Activated CD4-positive, alpha-beta T cell treated with anti-CD3 and anti-CD28 coated beads, Interleukin-2, amount 10 ng/mL, durations not matched to agents 24 days and 14 days (primary cell): ENCODE measurements at regions not wholly inside any gene's neighbourhood (a gene's known extent, or its start where the extent isn't known, plus 50 kb on each side); places are given as distances from the start of the nearest gene placed in this dataset.
"Not testable (repeated sequence)": the region's sequence is repeated elsewhere in the genome, so short reads cannot be mapped to it uniquely, and the experiment has no call there.

Experiments used
- DNase-seq: peaks from one replicate; pipeline ENCODE4 v3.0.0; 2022
- H3K27ac Mint-ChIP-seq: one replicate; pipeline ENCODE4 v1.8.0; 2022; ENCODE audit warnings: mild to moderate bottlenecking, mixed read lengths
- H3K27me3 Mint-ChIP-seq: one replicate; pipeline ENCODE4 v1.8.0; 2022; ENCODE audit warnings: mixed read lengths
- H3K36me3 Mint-ChIP-seq: one replicate; pipeline ENCODE4 v1.8.0; 2022; ENCODE audit warnings: low read depth, mild to moderate bottlenecking, mixed read lengths
- H3K4me1 Mint-ChIP-seq: one replicate; pipeline ENCODE4 v1.8.0; 2021; ENCODE audit warnings: mixed read lengths
- H3K4me3 Mint-ChIP-seq: one replicate; pipeline ENCODE4 v1.8.0; 2022; ENCODE audit warnings: mild to moderate bottlenecking, moderate library complexity, mixed read lengths
- H3K9me3 Mint-ChIP-seq: one replicate; pipeline ENCODE4 v1.8.0; 2021; ENCODE audit warnings: mixed read lengths
- intact Hi-C: fragments of 100-400 bp; cut with micrococcal nuclease; formaldehyde crosslinking; loops from one replicate; pipeline ENCODE4 v1.15.1; 2023

DNA sequence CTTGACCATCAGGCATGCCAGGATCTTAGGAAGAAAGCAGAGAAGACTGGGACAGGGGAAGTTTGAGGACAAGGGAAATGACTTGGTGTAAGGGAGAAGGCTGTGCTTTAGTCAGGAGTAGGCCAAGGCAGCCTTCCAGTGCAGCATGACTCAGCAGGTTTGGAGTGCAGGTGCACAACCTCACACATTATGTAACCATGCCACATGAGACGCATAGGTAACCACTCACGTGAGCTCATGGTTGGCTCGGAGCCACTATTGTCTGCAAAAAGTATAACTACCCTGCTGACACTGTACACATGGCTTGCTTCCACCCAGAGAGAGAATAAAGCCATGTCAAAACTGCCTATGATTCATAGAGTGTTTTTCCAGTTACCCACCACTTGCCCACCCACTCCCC is 715.9 kb downstream of the SMARCA1 start:
- H3K9me3 Mint-ChIP-seq, result peaks cover 3% of the 10 kb centered on the region
- no peak overlapping the region for H3K4me3 Mint-ChIP-seq
- H3K4me1 Mint-ChIP-seq, result no peaks in the 10 kb centered on the region
- H3K27ac Mint-ChIP-seq, result no peak overlapping the region
- no peaks in the 10 kb centered on the region for H3K27me3 Mint-ChIP-seq
- intact Hi-C loops, result no loop called here
- no peaks in the 10 kb centered on the region for H3K36me3 Mint-ChIP-seq
- DNase-seq, result no peak

DNA sequence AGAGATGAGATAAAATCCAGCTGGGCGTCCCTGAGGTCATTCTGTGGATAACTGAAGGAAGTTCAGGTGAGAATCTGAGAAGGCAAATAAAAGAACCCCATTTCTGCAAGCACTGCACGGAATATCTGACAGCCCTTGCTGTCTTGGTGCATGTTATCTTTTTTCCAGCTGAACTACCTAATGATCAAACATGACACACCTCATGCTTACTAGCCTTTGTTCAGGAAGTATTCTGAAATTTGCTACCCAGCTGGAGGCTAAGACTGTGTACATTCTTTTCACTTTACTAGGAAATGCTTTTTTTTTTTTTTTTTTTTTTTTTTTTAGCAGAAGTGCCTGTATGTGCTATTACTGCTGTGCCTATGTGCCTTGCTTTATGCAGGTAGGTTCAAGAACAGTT is 718.1 kb downstream of the SMARCA1 start:
- Mint-ChIP-seq H3K27ac (no peak overlapping the region), H3K9me3 (peaks cover 3% of the 10 kb centered on the region), H3K36me3 (no peaks in the 10 kb centered on the region), H3K27me3 (no peaks in the 10 kb centered on the region), H3K4me1 (no peaks in the 10 kb centered on the region), H3K4me3 (no peak overlapping the region)
- no peak for DNase-seq
- intact Hi-C loops, result no loop called here

DNA sequence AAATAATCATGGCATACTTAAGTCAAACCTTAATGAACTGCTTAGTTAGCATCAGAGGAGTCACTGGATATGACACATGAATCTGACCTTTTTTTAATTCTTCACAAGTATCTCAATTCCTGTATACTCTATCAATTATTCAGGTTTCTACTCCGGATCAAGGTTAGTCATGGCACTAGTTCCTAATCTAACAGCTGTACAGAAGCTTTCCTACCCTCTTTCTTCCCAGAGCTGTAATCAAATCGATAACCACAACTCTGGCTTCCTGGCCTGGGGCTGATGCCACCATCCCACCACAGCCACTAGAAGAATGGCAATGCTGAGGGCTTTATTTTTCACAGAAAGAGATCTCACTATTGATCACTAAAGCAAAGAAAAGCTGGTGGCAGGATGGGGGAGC is 718.5 kb downstream of the SMARCA1 start:
- intact Hi-C loops, result no loop called here
- H3K27ac Mint-ChIP-seq, result no peak overlapping the region
- no peak overlapping the region for H3K4me3 Mint-ChIP-seq
- no peak for DNase-seq
- H3K9me3 Mint-ChIP-seq, result peaks cover 3% of the 10 kb centered on the region
- H3K4me1 Mint-ChIP-seq, result no peaks in the 10 kb centered on the region
- H3K36me3 Mint-ChIP-seq, result no peaks in the 10 kb centered on the region
- H3K27me3 Mint-ChIP-seq, result no peaks in the 10 kb centered on the region

DNA sequence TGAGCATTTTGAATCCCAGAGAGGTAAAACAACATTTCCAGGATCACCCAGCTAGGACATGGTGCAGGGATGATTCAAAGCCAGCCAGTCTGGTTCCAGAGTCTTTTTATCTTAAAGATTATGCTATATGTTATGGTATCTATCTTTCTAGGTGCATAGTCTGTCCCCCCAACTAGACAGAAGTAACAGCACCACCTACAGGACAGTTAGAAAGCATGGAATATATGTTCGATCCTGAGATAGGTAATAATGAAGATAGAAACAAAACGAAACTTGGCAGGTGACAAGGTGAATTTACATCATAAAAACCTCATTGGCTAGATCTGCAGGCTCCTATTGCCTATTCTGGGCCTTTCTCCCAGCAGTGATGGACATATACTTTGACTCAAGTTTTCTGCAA is 723.2 kb downstream of the SMARCA1 start:
- intact Hi-C loops, result no loop called here
- H3K4me1 Mint-ChIP-seq, result no peaks in the 10 kb centered on the region
- no peaks in the 10 kb centered on the region for H3K9me3 Mint-ChIP-seq
- DNase-seq, result no peak
- no peak overlapping the region for H3K27ac Mint-ChIP-seq
- no peaks in the 10 kb centered on the region for H3K36me3 Mint-ChIP-seq
- H3K4me3 Mint-ChIP-seq, result no peak overlapping the region
- no peaks in the 10 kb centered on the region for H3K27me3 Mint-ChIP-seq

GRCh38 chrX:128783139-128783538 is 730.9 kb upstream of the ACTRT1 start:
- H3K4me1 Mint-ChIP-seq, H3K27ac Mint-ChIP-seq, H3K36me3 Mint-ChIP-seq, intact Hi-C loops, H3K9me3 Mint-ChIP-seq, H3K27me3 Mint-ChIP-seq: not testable (repeated sequence)
- peak; percentile 53 for DNase-seq
- H3K4me3 Mint-ChIP-seq, result peak overlapping the region; percentile 33

GRCh38 chrX:128781506-128781905 is 729.3 kb upstream of the ACTRT1 start:
- intact Hi-C loops, result no loop called here
- peak; percentile 69 for DNase-seq

DNA sequence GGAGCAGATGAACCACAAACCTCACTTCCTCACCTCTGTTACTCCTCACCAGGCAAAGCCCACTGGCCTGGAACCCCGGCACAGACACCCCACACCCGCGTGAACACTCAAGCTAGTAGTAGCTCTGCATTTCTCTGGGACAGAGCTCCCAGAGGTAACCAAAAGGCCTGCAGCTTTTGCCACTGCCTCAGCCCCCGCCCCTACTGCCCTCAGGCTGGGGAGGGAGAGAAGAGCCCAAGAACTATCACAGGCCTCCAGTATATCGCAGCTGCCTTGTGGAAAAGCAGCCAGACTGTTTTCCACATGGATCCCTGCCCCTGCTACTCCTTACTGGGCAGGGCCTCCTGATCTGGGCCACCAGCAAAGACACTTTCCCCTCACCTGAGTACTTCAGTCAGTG is 728.7 kb upstream of the ACTRT1 start:
- intact Hi-C loops, result no loop called here
- H3K36me3 Mint-ChIP-seq, result no peaks in the 10 kb centered on the region
- no peak for DNase-seq
- H3K4me3 Mint-ChIP-seq, result no peak overlapping the region
- H3K9me3 Mint-ChIP-seq, result no peaks in the 10 kb centered on the region
- peaks cover 7% of the 10 kb centered on the region for H3K4me1 Mint-ChIP-seq
- H3K27me3 Mint-ChIP-seq, result no peaks in the 10 kb centered on the region
- no peak overlapping the region for H3K27ac Mint-ChIP-seq

More at GRCh38 chrX:128781506-128781905, 729.3 kb upstream of the ACTRT1 start:
- Mint-ChIP-seq H3K4me3 (no peak overlapping the region), H3K27ac (no peak overlapping the region), H3K9me3 (no peaks in the 10 kb centered on the region), H3K4me1 (peaks cover 7% of the 10 kb centered on the region), H3K27me3 (no peaks in the 10 kb centered on the region), H3K36me3 (no peaks in the 10 kb centered on the region)

GRCh38 chrX:128769495-128769894 is 717.3 kb upstream of the ACTRT1 start:
- no peaks in the 10 kb centered on the region for H3K27me3 Mint-ChIP-seq
- H3K4me1 Mint-ChIP-seq, result no peaks in the 10 kb centered on the region
- H3K9me3 Mint-ChIP-seq, result peaks cover 4% of the 10 kb centered on the region

GRCh38 chrX:128759745-128760144 is 707.5 kb upstream of the ACTRT1 start:
- no peak overlapping the region for H3K27ac Mint-ChIP-seq
- no peaks in the 10 kb centered on the region for H3K27me3 Mint-ChIP-seq
- no peaks in the 10 kb centered on the region for H3K36me3 Mint-ChIP-seq
- H3K9me3 Mint-ChIP-seq, result peaks cover 3% of the 10 kb centered on the region
- no peak for DNase-seq
- no peak overlapping the region for H3K4me3 Mint-ChIP-seq
- no peaks in the 10 kb centered on the region for H3K4me1 Mint-ChIP-seq
- intact Hi-C loops, result no loop called here

More at GRCh38 chrX:128769495-128769894, 717.3 kb upstream of the ACTRT1 start:
- H3K4me3 Mint-ChIP-seq, result no peak overlapping the region
- no peaks in the 10 kb centered on the region for H3K36me3 Mint-ChIP-seq
- no peak overlapping the region for H3K27ac Mint-ChIP-seq
- DNase-seq, result no peak
- intact Hi-C loops, result no loop called here

- no peak overlapping the region for H3K27ac Mint-ChIP-seq
- no peak for DNase-seq
- H3K4me3 Mint-ChIP-seq, result no peak overlapping the region
- no peaks in the 10 kb centered on the region for H3K36me3 Mint-ChIP-seq
- no peaks in the 10 kb centered on the region for H3K4me1 Mint-ChIP-seq
- no peaks in the 10 kb centered on the region for H3K9me3 Mint-ChIP-seq
- intact Hi-C loops, result no loop called here
- no peaks in the 10 kb centered on the region for H3K27me3 Mint-ChIP-seq
Measured at GRCh38 chrX:128759177-128759576, 707.0 kb upstream of the ACTRT1 start.

- DNase-seq, result no peak
- H3K9me3 Mint-ChIP-seq, result no peaks in the 10 kb centered on the region
- intact Hi-C loops, result no loop called here
- no peaks in the 10 kb centered on the region for H3K36me3 Mint-ChIP-seq
- H3K4me3 Mint-ChIP-seq, result no peak overlapping the region
- H3K27ac Mint-ChIP-seq, result no peak overlapping the region
- no peaks in the 10 kb centered on the region for H3K27me3 Mint-ChIP-seq
- no peaks in the 10 kb centered on the region for H3K4me1 Mint-ChIP-seq
Measured at GRCh38 chrX:128754130-128754529, 701.9 kb upstream of the ACTRT1 start.

DNA sequence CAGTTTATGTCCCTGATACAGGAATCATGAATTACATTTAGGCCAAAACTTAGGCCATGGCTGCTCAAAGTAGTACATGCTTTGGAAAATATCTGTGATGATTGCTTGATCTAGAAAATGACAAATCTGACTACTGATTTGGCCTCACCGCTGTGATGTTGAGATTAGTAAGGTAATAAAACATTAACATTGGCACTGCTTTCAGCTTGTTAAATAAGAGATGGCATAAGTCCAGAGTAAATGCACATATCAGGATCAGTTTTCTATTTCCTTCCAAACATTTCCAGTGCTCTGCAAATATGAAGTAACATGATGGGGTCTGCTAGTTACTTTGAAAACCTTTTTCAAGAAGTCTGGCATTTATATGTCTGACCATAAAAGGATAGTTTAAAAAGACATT is 687.3 kb upstream of the ACTRT1 start:
- intact Hi-C loops, result no loop called here
- no peak for DNase-seq
- H3K4me3 Mint-ChIP-seq, result no peak overlapping the region
- no peak overlapping the region for H3K27ac Mint-ChIP-seq
- H3K4me1 Mint-ChIP-seq, result no peaks in the 10 kb centered on the region
- H3K9me3 Mint-ChIP-seq, result no peaks in the 10 kb centered on the region
- no peaks in the 10 kb centered on the region for H3K27me3 Mint-ChIP-seq
- H3K36me3 Mint-ChIP-seq, result no peaks in the 10 kb centered on the region

- Mint-ChIP-seq H3K27ac (no peak overlapping the region), H3K9me3 (no peaks in the 10 kb centered on the region), H3K4me3 (no peak overlapping the region), H3K27me3 (no peaks in the 10 kb centered on the region), H3K36me3 (no peaks in the 10 kb centered on the region), H3K4me1 (no peaks in the 10 kb centered on the region)
- intact Hi-C loops, result no loop called here
- DNase-seq, result no peak
Measured at GRCh38 chrX:128728943-128729342, 676.7 kb upstream of the ACTRT1 start.

- H3K36me3 Mint-ChIP-seq, result no peaks in the 10 kb centered on the region
- no peaks in the 10 kb centered on the region for H3K9me3 Mint-ChIP-seq
- H3K4me1 Mint-ChIP-seq, result no peaks in the 10 kb centered on the region
- no peak overlapping the region for H3K4me3 Mint-ChIP-seq
- H3K27ac Mint-ChIP-seq, result no peak overlapping the region
- DNase-seq, result no peak
- intact Hi-C loops, result no loop called here
- H3K27me3 Mint-ChIP-seq, result no peaks in the 10 kb centered on the region
Measured at GRCh38 chrX:128717635-128718578, 665.7 kb upstream of the ACTRT1 start.

GRCh38 chrX:128714425-128714824 is 662.2 kb upstream of the ACTRT1 start:
- H3K4me3 Mint-ChIP-seq, result no peak overlapping the region
- H3K9me3 Mint-ChIP-seq, result no peaks in the 10 kb centered on the region
- H3K27me3 Mint-ChIP-seq, result no peaks in the 10 kb centered on the region
- no peak overlapping the region for H3K27ac Mint-ChIP-seq
- H3K4me1 Mint-ChIP-seq, result no peaks in the 10 kb centered on the region
- H3K36me3 Mint-ChIP-seq, result no peaks in the 10 kb centered on the region
- DNase-seq, result no peak
- intact Hi-C loops, result no loop called here
